ENCODE measurements at regions not wholly inside any gene's neighbourhood (a gene's known extent, or its start where the extent isn't known, plus 50 kb on each side); places are given as distances from the start of the nearest gene placed in this dataset.

- DNase-seq (ENCODE audit: low read depth in 2 of 2): no peak
Observed at GRCh38 chr10:130403153-130404075, 267.2 kb downstream of the GLRX3 start.

DNA sequence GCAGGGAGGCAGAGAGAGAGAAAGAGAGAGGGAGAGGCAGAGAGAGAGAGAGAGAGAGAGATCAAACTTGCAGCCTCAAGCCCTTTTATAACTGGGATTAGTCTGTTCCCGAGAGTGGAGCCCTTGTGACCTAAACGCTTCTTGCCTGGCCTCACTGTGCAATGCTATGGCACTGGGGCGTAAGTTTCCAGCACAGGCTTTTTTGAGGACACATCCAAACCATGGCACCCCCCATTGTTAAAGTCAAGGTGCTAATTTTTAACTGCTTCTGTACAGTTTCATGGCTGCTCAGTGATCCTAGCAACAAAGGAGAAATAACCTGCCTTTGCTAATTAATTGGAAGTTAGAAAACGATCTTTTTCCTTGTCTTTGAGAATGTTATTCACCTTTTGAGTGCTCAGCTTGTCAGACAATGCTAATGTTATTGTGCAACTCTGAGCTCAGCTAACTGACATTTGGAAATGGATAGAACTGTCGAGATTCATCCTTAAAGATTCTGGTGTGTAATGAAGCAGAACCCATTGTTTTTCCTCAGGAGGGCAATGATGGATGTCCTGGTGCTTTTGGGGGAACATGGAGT, 268.4 kb downstream of the GLRX3 start:
- no peak for DNase-seq (ENCODE audit: low read depth in 2 of 2)

GRCh38 chr10:130407052-130407451, 270.9 kb downstream of the GLRX3 start:
- no peak for DNase-seq (ENCODE audit: low read depth in 2 of 2)

DNA sequence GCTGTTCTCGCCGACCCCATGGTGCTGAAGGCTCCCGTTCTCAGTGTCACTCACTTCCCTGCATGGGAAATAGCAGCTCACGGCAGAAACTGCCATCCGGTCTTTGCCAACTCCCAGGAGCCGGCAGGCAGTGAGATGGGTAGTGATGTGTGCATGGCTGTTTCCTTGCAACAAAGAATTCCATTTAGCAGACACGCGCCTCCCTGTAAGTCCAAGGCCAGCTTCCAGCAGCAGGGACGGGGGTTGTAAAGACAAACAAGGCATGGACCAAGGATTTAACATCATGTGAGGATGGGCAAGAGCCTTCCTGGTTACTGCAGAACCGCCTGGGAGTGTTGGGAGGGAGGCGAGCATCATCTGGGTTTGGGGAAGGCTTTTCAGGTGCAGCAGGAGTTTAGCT, 273.1 kb downstream of the GLRX3 start:
- DNase-seq (ENCODE audit: low read depth in 2 of 2): no peak

DNA sequence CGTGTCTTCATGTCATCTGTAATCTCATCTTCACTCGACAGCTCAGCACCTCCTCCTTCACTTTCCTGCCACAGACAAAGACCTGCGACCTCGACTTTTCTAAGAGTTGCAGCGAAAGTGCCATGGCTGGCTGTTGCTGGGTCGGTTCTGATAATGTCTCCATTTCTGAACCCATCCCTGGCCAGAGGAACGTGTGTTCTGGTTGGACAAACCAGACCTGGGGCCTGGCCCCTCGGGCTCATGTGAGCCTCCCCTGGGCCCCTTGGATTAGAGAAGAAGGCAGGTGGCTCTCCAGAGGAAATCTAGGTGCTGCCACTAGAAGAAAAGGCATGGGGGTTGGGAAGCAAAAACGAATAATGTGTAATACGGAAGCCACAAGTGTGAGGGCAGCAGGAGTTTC, 273.7 kb downstream of the GLRX3 start:
- no peak for DNase-seq (ENCODE audit: low read depth in 2 of 2)

GRCh38 chr10:130411496-130412085, 275.4 kb downstream of the GLRX3 start:
- DNase-seq (ENCODE audit: low read depth in 2 of 2): no peak

DNA sequence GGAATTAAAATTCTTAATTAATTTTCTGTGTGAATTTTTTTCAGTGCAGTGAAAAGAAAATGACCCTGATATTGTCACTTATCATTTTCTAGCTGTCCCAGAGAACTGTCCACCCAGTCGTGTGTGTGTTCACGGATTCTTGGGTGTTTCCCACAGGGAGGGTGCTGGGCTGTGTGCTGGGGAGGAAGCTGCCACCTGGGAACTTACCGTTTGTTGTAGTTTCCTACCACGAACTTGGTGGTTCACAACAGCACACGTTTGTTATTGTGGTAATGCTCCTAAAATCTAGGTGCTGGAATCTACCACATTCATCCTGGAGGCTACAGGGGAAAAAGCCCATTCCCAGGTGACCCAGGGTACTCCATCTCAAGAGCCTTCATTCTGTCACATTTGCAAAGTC, 276.1 kb downstream of the GLRX3 start:
- DNase-seq (ENCODE audit: low read depth in 2 of 2): no peak

DNA sequence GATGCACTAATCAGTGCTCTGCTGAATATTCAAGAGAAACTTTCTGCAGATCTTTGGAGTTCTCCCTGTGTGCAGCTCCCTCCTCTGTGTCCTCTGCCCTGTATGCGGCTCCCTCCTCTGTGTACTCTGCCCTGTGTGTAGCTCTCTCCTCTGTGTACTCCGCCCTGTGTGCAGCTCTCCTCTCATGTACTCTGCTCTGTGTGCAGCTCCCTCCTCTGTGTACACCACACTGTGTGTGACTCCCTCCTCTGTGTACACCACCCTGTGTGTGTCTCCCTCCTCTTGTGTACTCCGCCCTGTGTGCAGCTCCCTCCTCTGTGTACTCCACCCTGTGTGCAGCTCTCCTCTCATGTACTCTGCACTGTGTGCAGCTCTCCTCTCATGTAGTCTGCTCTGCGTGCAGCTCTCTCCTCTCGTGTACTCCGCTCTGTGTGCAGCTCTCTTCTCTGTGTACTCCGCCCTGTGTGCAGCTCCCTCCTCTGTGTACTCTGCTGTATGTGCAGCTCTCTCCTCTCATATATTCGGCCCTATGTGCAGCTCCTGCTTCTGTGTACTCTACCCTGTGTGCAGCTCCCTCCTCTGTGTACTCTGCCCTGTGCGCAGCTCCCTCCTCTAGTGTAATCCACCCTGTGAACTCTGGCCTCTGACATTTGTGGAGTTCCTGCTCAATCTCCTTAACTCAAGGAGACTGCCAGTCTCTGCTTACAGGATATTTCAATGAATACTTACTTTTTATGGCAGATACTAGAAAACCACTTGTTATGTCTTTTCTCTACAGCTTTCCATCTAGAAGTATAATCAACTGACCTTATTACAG, 280.4 kb downstream of the GLRX3 start:
- DNase-seq (ENCODE audit: low read depth in 2 of 2): no peak

GRCh38 chr10:130418731-130419130, 282.5 kb downstream of the GLRX3 start:
- no peak for DNase-seq (ENCODE audit: low read depth in 2 of 2)

DNA sequence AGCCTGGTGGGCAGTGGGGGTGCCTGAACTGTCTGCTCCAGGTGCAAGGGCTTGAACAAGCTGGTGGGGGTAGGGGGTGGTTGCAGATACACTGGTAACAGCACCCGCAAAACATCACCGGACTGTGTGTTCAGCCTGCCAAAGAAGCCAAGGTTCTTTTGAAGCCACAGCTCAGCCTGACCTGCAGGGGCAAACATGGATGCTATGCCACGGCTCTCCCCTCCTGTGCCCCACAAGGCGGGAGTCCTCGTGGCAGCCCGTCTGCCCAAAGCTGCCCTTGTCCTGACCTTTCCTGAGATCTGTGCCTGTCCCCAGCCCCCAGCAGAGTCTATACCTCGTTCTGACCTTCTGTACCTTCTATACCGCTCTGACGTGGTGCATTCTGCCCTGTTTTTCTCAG, 285.7 kb downstream of the GLRX3 start:
- no peak for DNase-seq (ENCODE audit: low read depth in 2 of 2)

GRCh38 chr10:130422366-130423324, 286.5 kb downstream of the GLRX3 start:
- no peak for DNase-seq (ENCODE audit: low read depth in 2 of 2)

- no peak for DNase-seq (ENCODE audit: low read depth in 2 of 2)
Observed at GRCh38 chr10:130423455-130424305, 287.5 kb downstream of the GLRX3 start.

GRCh38 chr10:130424418-130424817, 288.2 kb downstream of the GLRX3 start:
- DNase-seq (ENCODE audit: low read depth in 2 of 2): no peak

- DNase-seq (ENCODE audit: low read depth in 2 of 2): no peak
Observed at GRCh38 chr10:130425169-130425568, 289.0 kb downstream of the GLRX3 start.

GRCh38 chr10:130425881-130426435, 289.8 kb downstream of the GLRX3 start:
- no peak for DNase-seq (ENCODE audit: low read depth in 2 of 2)

- DNase-seq (ENCODE audit: low read depth in 2 of 2): no peak
Observed at GRCh38 chr10:130427216-130427722, 291.1 kb downstream of the GLRX3 start.

GRCh38 chr10:130428936-130429335, 292.7 kb downstream of the GLRX3 start:
- DNase-seq (ENCODE audit: low read depth in 2 of 2): no peak

GRCh38 chr10:130429809-130430208, 293.6 kb downstream of the GLRX3 start:
- DNase-seq (ENCODE audit: low read depth in 2 of 2): no peak

DNA sequence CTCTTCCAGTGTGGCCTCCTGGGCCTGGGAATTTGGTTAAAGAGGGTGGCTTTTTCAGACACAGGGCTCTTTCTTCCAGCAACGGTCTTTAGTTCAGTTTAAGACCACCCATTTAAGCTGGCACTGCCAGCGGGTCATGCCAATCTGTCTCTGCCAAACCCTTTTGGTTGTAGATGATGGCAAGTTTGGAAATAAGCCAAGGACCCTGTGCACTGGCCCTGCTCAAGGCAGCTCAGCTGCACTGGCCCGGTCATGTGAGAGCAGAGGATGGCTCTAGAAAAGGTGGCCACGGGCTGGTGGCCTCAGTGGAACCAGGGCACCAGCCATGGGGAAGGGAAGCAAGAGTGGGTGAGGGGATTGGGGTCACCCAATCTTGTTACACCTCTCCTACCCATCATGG, 294.1 kb downstream of the GLRX3 start:
- no peak for DNase-seq (ENCODE audit: low read depth in 2 of 2)

Measured in activated CD8-positive, alpha-beta memory T cell treated with anti-CD3 and anti-CD28 coated beads for 4 hours (primary cell).